ENCODE measurements at regions not wholly inside any gene's neighbourhood (a gene's known extent, or its start where the extent isn't known, plus 50 kb on each side); places are given as distances from the start of the nearest gene placed in this dataset.

DNA sequence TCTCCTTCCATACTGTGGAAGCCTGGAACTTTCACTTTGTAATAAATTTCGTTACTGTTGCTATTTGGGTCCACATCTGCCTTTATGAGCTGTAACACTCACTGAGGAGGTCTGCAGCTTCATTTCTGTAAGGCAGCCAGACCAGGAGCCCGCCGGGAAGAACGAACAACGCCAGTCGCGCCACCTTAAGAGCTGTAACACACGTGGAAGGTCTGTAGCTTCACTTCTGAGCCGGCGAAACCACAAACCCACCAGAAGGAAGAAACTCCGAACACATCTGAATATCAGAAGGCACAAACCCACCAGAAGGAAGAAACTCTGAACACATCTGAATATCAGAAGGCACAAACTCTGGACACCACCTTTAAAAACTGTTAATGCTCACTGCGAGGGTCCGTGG is 589.9 kb upstream of the SLC35B3 start:
- TF ChIP-seq, protein P1, sequence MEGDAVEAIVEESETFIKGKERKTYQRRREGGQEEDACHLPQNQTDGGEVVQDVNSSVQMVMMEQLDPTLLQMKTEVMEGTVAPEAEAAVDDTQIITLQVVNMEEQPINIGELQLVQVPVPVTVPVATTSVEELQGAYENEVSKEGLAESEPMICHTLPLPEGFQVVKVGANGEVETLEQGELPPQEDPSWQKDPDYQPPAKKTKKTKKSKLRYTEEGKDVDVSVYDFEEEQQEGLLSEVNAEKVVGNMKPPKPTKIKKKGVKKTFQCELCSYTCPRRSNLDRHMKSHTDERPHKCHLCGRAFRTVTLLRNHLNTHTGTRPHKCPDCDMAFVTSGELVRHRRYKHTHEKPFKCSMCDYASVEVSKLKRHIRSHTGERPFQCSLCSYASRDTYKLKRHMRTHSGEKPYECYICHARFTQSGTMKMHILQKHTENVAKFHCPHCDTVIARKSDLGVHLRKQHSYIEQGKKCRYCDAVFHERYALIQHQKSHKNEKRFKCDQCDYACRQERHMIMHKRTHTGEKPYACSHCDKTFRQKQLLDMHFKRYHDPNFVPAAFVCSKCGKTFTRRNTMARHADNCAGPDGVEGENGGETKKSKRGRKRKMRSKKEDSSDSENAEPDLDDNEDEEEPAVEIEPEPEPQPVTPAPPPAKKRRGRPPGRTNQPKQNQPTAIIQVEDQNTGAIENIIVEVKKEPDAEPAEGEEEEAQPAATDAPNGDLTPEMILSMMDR (IDR thresholded peaks at IDR 0.05) = no peak
- TF ChIP-seq, protein P2, sequence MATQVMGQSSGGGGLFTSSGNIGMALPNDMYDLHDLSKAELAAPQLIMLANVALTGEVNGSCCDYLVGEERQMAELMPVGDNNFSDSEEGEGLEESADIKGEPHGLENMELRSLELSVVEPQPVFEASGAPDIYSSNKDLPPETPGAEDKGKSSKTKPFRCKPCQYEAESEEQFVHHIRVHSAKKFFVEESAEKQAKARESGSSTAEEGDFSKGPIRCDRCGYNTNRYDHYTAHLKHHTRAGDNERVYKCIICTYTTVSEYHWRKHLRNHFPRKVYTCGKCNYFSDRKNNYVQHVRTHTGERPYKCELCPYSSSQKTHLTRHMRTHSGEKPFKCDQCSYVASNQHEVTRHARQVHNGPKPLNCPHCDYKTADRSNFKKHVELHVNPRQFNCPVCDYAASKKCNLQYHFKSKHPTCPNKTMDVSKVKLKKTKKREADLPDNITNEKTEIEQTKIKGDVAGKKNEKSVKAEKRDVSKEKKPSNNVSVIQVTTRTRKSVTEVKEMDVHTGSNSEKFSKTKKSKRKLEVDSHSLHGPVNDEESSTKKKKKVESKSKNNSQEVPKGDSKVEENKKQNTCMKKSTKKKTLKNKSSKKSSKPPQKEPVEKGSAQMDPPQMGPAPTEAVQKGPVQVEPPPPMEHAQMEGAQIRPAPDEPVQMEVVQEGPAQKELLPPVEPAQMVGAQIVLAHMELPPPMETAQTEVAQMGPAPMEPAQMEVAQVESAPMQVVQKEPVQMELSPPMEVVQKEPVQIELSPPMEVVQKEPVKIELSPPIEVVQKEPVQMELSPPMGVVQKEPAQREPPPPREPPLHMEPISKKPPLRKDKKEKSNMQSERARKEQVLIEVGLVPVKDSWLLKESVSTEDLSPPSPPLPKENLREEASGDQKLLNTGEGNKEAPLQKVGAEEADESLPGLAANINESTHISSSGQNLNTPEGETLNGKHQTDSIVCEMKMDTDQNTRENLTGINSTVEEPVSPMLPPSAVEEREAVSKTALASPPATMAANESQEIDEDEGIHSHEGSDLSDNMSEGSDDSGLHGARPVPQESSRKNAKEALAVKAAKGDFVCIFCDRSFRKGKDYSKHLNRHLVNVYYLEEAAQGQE (IDR thresholded peaks at IDR 0.05; ENCODE audit: insufficient read depth in 1 of 2, low read depth in 2 of 2, low read length in 1 of 2) = no peak
- no peak for TF ChIP-seq POLR2AphosphoS5 (IDR thresholded peaks at IDR 0.05; ENCODE audit: low read depth, low read length)
- no peak for TF ChIP-seq TCF7L2 (IDR thresholded peaks at IDR 0.05; ENCODE audit: low read depth, low read length)

All from Panc1 (cell line).